Mesothelial cell of epicardium (in vitro differentiated cells): ENCODE measurements at regions not wholly inside any gene's neighbourhood (a gene's known extent, or its start where the extent isn't known, plus 50 kb on each side); places are given as distances from the start of the nearest gene placed in this dataset.

Experiments used
- DNase-seq, 2 experiments: peaks; one replicate each; pipeline ENCODE4 v3.0.0; 2021; ENCODE audit warnings: low spot score in 2 of 2; ENCODE audit not compliant: unreplicated experiment in 2 of 2
- H3K27ac Mint-ChIP-seq: 2 replicates; pipeline ENCODE4 v1.8.0; 2021; ENCODE audit warnings: mixed read lengths
- H3K27me3 Mint-ChIP-seq: 2 replicates; pipeline ENCODE4 v1.8.0; 2021; ENCODE audit warnings: low read depth, mixed read lengths
- H3K36me3 Mint-ChIP-seq: 2 replicates; pipeline ENCODE4 v1.8.0; 2021; ENCODE audit warnings: mixed read lengths
- H3K4me1 Mint-ChIP-seq: 2 replicates; pipeline ENCODE4 v1.8.0; 2021; ENCODE audit warnings: mixed read lengths
- H3K4me3 Mint-ChIP-seq: 2 replicates; pipeline ENCODE4 v1.8.0; 2021; ENCODE audit warnings: mild to moderate bottlenecking, moderate library complexity, mixed read lengths
- H3K9me3 Mint-ChIP-seq: 2 replicates; pipeline ENCODE4 v1.8.0; 2021; ENCODE audit warnings: mixed read lengths
- CTCF ChIP-seq: fragments of 200-600 bp; sonication (generic); IDR thresholded peaks from one replicate; pipeline ENCODE4 v1.5.0; 2021; ENCODE audit warnings: antibody characterized with exemption; ENCODE audit not compliant: unreplicated experiment

GRCh38 chr21:35145626-35146233, 96.6 kb upstream of the RUNX1 start:
- Mint-ChIP-seq H3K27me3 (no peaks in the 10 kb centered on the region), H3K36me3 (no peaks in the 10 kb centered on the region), H3K4me1 (peaks cover 27% of the 10 kb centered on the region), H3K9me3 (peaks cover 9% of the 10 kb centered on the region), H3K27ac (no peak overlapping the region), H3K4me3 (no peak overlapping the region)
- no peak for TF ChIP-seq CTCF
- peak; percentile 57 to 58 for DNase-seq

GRCh38 chr21:35144978-35145377, 95.9 kb upstream of the RUNX1 start:
- Mint-ChIP-seq H3K27me3 (no peaks in the 10 kb centered on the region), H3K36me3 (no peaks in the 10 kb centered on the region), H3K9me3 (peaks cover 2% of the 10 kb centered on the region), H3K4me1 (peaks cover 26% of the 10 kb centered on the region), H3K4me3 (no peak overlapping the region), H3K27ac (no peak overlapping the region)
- DNase-seq, result no peak
- no peak for TF ChIP-seq CTCF

- DNase-seq, result no peak
- H3K9me3 Mint-ChIP-seq, result no peaks in the 10 kb centered on the region
- no peak overlapping the region for H3K4me3 Mint-ChIP-seq
- H3K27me3 Mint-ChIP-seq, result no peaks in the 10 kb centered on the region
- TF ChIP-seq CTCF, result no peak
- no peaks in the 10 kb centered on the region for H3K36me3 Mint-ChIP-seq
- no peak overlapping the region for H3K27ac Mint-ChIP-seq
- H3K4me1 Mint-ChIP-seq, result peaks cover 24% of the 10 kb centered on the region
Measured at GRCh38 chr21:35142036-35142815, 93.1 kb upstream of the RUNX1 start.

- Mint-ChIP-seq H3K4me3 (no peak overlapping the region), H3K27ac (no peak overlapping the region), H3K9me3 (no peaks in the 10 kb centered on the region), H3K4me1 (peaks cover 21% of the 10 kb centered on the region), H3K36me3 (no peaks in the 10 kb centered on the region), H3K27me3 (no peaks in the 10 kb centered on the region)
- TF ChIP-seq CTCF, result no peak
- no peak for DNase-seq
Measured at GRCh38 chr21:35139382-35139715, 90.2 kb upstream of the RUNX1 start.

GRCh38 chr21:35138665-35139381, 89.7 kb upstream of the RUNX1 start:
- H3K27ac Mint-ChIP-seq, result no peak overlapping the region
- H3K9me3 Mint-ChIP-seq, result no peaks in the 10 kb centered on the region
- peaks cover 21% of the 10 kb centered on the region for H3K4me1 Mint-ChIP-seq
- H3K36me3 Mint-ChIP-seq, result no peaks in the 10 kb centered on the region
- TF ChIP-seq CTCF, result no peak
- H3K27me3 Mint-ChIP-seq, result no peaks in the 10 kb centered on the region
- no peak overlapping the region for H3K4me3 Mint-ChIP-seq
- DNase-seq, result no peak
